Subcutaneous abdominal adipose tissue (tissue), 5 donors: ENCODE measurements at regions not wholly inside any gene's neighbourhood (a gene's known extent, or its start where the extent isn't known, plus 50 kb on each side); places are given as distances from the start of the nearest gene placed in this dataset.

ENCODE experiments used
- H3K27ac ChIP-seq: one replicate; pipeline ENCODE4 v1.7.0; 2013; ENCODE audit warnings: low read depth, mild to moderate bottlenecking, inconsistent platforms, low read length, moderate library complexity
- H3K27me3 ChIP-seq, 5 donors: one replicate each; pipeline ENCODE4 v1.7.0; 2013; ENCODE audit warnings: low read length in 5 of 5, inconsistent platforms in 1 of 5; ENCODE audit not compliant: control insufficient read depth in 5 of 5, insufficient read depth in 4 of 5
- H3K36me3 ChIP-seq, 5 donors: one replicate each; pipeline ENCODE4 v1.7.0; 2013; ENCODE audit warnings: low read length in 5 of 5; ENCODE audit not compliant: control insufficient read depth in 5 of 5, insufficient read depth in 5 of 5
- H3K4me1 ChIP-seq, 5 donors: one replicate each; pipeline ENCODE4 v1.7.0; 2013; ENCODE audit warnings: low read length in 5 of 5, mild to moderate bottlenecking in 3 of 5, moderate library complexity in 1 of 5; ENCODE audit not compliant: control insufficient read depth in 5 of 5, insufficient read depth in 5 of 5
- H3K4me3 ChIP-seq, 5 donors: one replicate each; pipeline ENCODE4 v1.7.0; 2013; ENCODE audit warnings: low read length in 5 of 5, low read depth in 1 of 5
- H3K9ac ChIP-seq, 5 donors: one replicate each; pipeline ENCODE4 v1.7.0; 2013; ENCODE audit warnings: low read length in 5 of 5, mild to moderate bottlenecking in 4 of 5, moderate library complexity in 3 of 5
- H3K9me3 ChIP-seq, 5 donors: one replicate each; pipeline ENCODE4 v1.7.0; 2013; ENCODE audit warnings: low read length in 5 of 5; ENCODE audit not compliant: control insufficient read depth in 5 of 5
- donor health status: healthy.
- donor health status: healthy.
- donor health status: healthy.
- donor health status: healthy.
- donor health status: healthy.

DNA sequence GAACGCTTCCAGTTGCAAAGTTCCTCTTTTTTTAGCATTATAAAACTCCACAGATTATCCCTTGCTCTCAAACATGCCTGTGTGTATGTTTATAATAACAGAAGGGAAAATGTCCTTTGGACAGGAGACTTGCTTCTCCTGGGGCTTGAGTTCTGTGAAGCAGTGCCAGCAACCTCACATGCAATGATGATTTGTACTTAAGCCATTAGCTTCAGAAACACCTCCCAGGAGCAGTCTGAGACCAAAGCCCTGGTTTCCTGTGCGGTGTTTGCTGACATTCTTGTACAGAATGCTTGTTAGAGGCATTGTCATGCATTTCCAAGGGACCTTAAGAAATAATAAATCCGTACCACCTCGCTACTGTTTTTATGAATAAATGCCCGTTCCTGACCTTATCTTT, 752.8 kb downstream of the CBLN4 start:
- no peak overlapping the region for H3K27ac ChIP-seq
- no peak overlapping the region for H3K9ac ChIP-seq
- peaks cover 0 to 3% (median 0%) of the 10 kb centered on the region in 5 donors for H3K9me3 ChIP-seq
- peaks cover 0 to 16% (median 11%) of the 10 kb centered on the region in 5 donors for H3K4me1 ChIP-seq
- no peak overlapping the region for H3K4me3 ChIP-seq
- H3K36me3 ChIP-seq = no peaks in the 10 kb centered on the region
- H3K27me3 ChIP-seq = no peaks in the 10 kb centered on the region

GRCh38 chr20:55251170-55251569, 754.1 kb downstream of the CBLN4 start:
- no peak overlapping the region for H3K27ac ChIP-seq
- H3K27me3 ChIP-seq = no peaks in the 10 kb centered on the region
- no peak overlapping the region for H3K9ac ChIP-seq
- H3K9me3 ChIP-seq = peaks cover 0 to 3% (median 0%) of the 10 kb centered on the region in 5 donors
- H3K4me1 ChIP-seq = peaks cover 0 to 16% (median 11%) of the 10 kb centered on the region in 5 donors
- no peaks in the 10 kb centered on the region for H3K36me3 ChIP-seq
- H3K4me3 ChIP-seq = no peak overlapping the region

DNA sequence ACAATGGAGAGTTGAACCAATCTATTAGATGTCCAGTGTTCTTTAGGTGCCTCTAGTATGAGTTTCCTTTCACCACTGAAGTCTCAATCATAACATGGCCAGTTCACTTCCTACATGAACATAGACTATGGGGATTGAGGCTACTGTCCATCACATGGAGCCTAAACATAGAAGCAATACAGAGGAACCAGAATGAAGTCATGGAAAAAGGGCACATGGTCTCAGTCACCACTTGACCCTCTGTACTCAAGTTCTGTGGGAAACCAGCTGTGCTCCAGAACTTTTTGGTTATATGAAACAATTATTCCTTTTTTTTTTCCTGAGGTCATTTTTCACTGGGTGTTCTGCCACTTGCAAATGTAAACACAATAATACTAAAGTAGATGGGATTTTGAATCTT, 762.5 kb downstream of the CBLN4 start:
- Histone ChIP-seq H3K27ac (no peak overlapping the region), H3K4me3 (no peak overlapping the region), H3K9me3 (no peaks in the 10 kb centered on the region), H3K4me1 (peaks cover 0 to 6% (median 0%) of the 10 kb centered on the region in 5 donors), H3K36me3 (no peaks in the 10 kb centered on the region), H3K9ac (no peak overlapping the region), H3K27me3 (no peaks in the 10 kb centered on the region)

DNA sequence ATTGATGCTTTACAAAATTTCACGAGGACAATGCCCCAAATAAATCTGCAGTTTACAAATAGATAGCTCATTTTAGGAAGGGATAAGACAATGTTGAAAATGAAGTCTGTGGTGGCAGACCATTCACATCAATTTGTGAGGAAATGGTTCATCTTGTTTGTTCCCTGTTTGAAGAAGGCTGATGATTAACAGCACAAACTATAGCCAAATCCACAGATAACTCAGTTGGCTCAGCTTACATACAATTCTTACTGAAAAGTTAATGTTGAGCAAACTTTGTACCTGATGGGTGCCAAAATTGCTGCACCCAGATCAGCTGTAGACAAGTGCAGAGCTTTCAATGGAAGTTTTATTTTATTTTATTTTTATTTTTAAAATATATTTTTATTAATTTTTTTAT, 763.9 kb downstream of the DOK5 start:
- Histone ChIP-seq H3K9ac (no peak overlapping the region), H3K27me3 (no peaks in the 10 kb centered on the region), H3K9me3 (no peaks in the 10 kb centered on the region), H3K36me3 (no peaks in the 10 kb centered on the region), H3K4me3 (no peak overlapping the region), H3K27ac (no peak overlapping the region), H3K4me1 (peaks cover 0 to 6% (median 0%) of the 10 kb centered on the region in 5 donors)

DNA sequence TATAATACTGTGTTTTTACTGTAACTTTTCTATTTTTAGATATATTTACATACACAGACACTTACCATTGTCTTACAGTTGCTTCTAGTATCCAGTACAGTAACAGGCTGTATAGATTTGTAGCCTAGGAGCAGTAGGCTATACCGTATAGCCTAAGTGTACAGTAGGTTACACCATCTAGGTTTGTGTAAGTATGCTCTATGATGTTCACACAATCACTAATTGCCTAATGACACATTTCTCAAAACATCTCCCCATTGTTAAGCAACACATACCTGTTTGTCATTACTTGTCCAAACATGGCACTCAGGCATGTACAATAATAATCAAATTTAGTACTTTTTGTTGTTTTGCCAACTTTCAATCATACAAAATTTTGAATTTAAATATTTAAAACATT, 757.3 kb downstream of the DOK5 start:
- H3K4me3 ChIP-seq = no peak overlapping the region
- H3K27ac ChIP-seq = no peak overlapping the region
- H3K4me1 ChIP-seq = no peaks in the 10 kb centered on the region
- H3K9me3 ChIP-seq = no peaks in the 10 kb centered on the region
- H3K27me3 ChIP-seq = no peaks in the 10 kb centered on the region
- no peaks in the 10 kb centered on the region for H3K36me3 ChIP-seq
- no peak overlapping the region for H3K9ac ChIP-seq

GRCh38 chr20:55229451-55229850, 754.1 kb downstream of the DOK5 start:
- H3K36me3 ChIP-seq = no peaks in the 10 kb centered on the region
- H3K4me1 ChIP-seq = no peaks in the 10 kb centered on the region
- no peak overlapping the region for H3K4me3 ChIP-seq
- peaks cover 0 to 6% (median 4%) of the 10 kb centered on the region in 5 donors for H3K9me3 ChIP-seq
- no peak overlapping the region for H3K9ac ChIP-seq
- no peak overlapping the region for H3K27ac ChIP-seq
- H3K27me3 ChIP-seq = no peaks in the 10 kb centered on the region

DNA sequence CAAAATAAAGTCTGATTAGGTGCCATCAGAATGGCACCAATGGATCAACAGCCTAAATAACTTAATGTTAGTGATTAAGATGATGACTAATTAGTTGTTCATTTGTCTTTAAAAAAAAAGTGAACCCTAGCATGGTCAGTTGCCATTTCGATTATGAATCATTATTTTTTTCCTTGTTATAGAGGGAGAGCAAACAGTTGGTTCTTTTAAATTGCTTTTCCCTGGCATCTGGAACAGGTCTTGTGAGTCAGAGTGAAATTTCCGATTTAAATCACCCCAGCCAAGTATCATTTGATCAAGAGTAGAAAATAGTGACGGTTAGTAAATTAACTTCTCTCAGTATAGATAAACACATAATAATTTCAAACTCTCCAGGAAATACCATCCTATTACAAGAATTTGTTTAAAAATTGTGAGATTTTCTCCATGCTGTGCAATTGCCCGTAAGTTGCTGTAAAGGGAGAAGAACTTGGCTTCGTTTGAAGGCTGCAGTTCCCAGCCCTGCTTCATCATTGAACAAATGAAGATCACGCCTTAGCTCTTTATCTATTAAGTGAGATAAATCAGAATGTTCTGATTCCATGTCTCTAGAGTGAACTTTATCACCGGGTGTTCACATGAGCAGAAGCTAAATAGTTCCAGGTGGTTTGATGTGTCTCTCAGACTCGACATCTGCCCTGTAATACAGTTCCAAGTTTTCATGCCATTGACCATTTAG, 741.3 kb downstream of the DOK5 start:
- Histone ChIP-seq H3K27me3 (no peaks in the 10 kb centered on the region), H3K9ac (no peak overlapping the region), H3K4me3 (no peak overlapping the region), H3K4me1 (peaks cover 0 to 2% (median 0%) of the 10 kb centered on the region in 5 donors), H3K36me3 (no peaks in the 10 kb centered on the region), H3K9me3 (peaks cover 0 to 12% (median 0%) of the 10 kb centered on the region in 5 donors), H3K27ac (no peak overlapping the region)

DNA sequence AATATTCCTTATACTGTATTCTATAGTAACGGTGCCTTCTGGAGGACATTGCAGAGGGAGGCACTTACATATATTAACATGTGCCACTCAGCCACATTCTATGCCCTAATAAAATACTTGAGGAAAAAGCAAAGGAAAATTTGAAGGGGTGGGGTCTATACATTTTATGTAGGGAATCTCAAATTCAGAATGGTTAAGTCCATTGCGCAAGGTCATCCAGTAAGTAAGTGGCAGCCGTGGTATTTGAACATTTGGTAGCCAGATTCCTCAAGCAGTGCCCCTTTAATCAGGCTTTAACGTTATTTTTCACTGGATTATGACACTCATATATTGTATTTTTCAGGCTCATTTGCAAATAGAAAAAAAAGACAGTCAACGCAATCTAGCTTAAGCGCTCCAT, 738.3 kb downstream of the DOK5 start:
- H3K36me3 ChIP-seq = no peaks in the 10 kb centered on the region
- H3K9ac ChIP-seq = no peak overlapping the region
- peaks cover 0 to 12% (median 0%) of the 10 kb centered on the region in 5 donors for H3K9me3 ChIP-seq
- peaks cover 0 to 2% (median 0%) of the 10 kb centered on the region in 5 donors for H3K4me1 ChIP-seq
- no peak overlapping the region for H3K4me3 ChIP-seq
- H3K27ac ChIP-seq = no peak overlapping the region
- no peaks in the 10 kb centered on the region for H3K27me3 ChIP-seq

GRCh38 chr20:55211481-55211880, 736.1 kb downstream of the DOK5 start:
- H3K9ac ChIP-seq = no peak overlapping the region
- no peaks in the 10 kb centered on the region for H3K4me1 ChIP-seq
- no peaks in the 10 kb centered on the region for H3K27me3 ChIP-seq
- peaks cover 0 to 12% (median 0%) of the 10 kb centered on the region in 5 donors for H3K9me3 ChIP-seq
- no peak overlapping the region for H3K4me3 ChIP-seq
- H3K27ac ChIP-seq = no peak overlapping the region
- H3K36me3 ChIP-seq = no peaks in the 10 kb centered on the region

- no peaks in the 10 kb centered on the region for H3K36me3 ChIP-seq
- no peak overlapping the region for H3K9ac ChIP-seq
- no peaks in the 10 kb centered on the region for H3K4me1 ChIP-seq
- no peak overlapping the region for H3K4me3 ChIP-seq
- H3K9me3 ChIP-seq = no peaks in the 10 kb centered on the region
- H3K27me3 ChIP-seq = no peaks in the 10 kb centered on the region
- no peak overlapping the region for H3K27ac ChIP-seq
These were observed 730.3 kb downstream of the DOK5 start for GRCh38 chr20:55205665-55206064.
